Islet of Langerhans (tissue), 1 donor: ENCODE measurements at regions not wholly inside any gene's neighbourhood (a gene's known extent, or its start where the extent isn't known, plus 50 kb on each side); places are given as distances from the start of the nearest gene placed in this dataset.

Source experiments
- FAIRE-seq: peaks from one replicate; lab custom pipeline; 2011; peaks lifted over from hg19 to GRCh38; lab: Jason Lieb, UNC

DNA sequence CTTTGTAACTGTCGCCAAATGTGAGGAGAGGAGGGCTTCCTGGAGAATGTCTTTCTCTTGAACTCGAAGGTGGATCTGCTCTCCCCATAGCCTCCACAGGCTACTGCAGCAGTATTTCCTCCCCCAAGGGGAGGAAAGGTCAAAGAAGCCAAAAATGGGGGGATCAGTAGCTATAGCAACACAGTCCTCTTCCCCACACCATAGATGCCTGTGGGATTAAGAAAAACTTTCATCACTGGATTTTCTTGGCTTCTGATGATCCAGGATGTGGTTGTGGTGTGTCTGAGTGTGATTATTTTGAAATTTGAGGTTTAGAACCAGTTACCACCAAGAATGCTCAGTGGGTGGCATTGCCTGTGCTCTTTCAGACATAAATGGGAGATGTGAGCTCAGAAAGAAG is 140.1 kb upstream of the SPACA1 start:
- FAIRE-seq = no peak

DNA sequence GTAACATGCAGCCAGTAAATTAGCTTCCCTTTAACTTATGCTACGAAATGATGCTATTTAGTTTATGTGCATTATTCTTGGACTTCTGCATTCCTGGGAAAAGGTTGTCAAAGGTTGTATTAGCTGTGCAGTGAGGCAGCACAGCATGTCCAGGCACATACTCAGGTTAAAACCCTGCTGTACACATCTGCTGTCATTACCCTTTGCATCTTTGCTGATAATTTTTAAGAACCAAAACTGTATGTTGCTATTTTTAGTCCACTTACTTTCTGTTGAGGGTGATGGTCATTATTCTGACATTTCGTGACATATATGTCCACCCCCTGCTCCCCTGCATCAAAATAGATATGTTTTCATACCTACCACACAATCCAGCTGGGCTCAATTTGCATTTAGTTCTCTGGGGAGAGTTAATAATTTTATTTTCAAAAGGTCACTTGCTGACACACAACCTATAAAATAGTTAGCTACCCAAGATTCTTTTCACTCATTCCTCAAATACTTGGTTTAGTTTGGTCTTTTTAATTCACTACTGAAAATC is 142.5 kb upstream of the SPACA1 start:
- FAIRE-seq = no peak

DNA sequence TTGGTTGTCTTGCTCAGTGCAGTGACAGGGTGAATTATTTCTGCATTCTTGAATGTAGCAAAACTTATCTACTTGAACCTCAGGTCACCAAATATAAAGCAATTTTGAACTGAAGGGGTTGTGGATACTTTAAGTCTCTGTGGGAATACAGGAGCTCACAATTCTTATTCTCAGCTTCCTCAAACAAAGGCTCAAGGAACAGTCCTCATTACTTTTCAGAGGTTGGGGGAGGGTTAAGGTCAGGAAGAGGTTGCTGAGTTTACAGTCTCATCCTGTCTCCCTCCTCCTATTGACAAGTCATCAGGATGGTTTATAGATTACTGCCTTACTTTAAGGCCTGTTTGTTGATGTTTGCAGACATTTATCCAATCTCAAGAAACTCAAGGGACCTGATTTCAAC is 143.6 kb upstream of the SPACA1 start:
- FAIRE-seq = no peak

DNA sequence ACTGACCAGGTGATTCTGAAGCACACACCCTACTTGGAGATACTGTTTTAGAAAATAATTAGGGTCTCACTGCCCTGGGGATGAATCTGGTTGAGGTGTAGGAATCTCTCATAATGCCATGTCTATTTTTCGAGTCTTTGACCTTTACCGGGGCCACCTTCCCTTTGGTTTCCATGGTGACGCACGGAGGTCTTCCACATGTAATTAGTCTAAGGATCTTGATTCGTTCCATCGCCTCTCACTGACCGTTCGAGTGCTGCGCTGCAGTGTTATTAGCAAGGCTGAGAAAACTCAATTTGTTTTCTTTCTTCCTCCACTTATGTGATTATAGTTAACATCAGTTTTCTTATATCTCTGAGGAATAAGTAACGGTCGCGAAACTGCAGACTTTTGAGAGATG is 144.3 kb upstream of the SPACA1 start:
- no peak for FAIRE-seq

DNA sequence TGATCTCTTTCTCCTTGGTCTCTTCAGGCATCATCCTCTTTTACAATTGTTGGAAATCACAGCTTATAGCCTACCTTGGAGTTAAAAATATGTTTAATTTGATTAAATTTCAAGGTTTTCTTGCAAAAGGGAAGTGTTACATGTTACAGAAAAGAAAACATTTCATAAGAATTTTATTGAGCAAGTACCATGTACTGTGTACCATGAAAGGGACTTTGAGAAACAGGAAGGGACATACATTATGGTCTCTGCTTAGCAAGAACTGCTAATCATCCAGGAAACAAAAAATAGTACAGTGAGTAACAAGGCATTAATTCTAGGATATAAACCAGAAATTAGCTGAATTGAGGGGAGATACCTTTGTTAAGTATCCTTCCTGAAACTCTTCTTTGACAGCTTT is 145.3 kb upstream of the SPACA1 start:
- FAIRE-seq = no peak

DNA sequence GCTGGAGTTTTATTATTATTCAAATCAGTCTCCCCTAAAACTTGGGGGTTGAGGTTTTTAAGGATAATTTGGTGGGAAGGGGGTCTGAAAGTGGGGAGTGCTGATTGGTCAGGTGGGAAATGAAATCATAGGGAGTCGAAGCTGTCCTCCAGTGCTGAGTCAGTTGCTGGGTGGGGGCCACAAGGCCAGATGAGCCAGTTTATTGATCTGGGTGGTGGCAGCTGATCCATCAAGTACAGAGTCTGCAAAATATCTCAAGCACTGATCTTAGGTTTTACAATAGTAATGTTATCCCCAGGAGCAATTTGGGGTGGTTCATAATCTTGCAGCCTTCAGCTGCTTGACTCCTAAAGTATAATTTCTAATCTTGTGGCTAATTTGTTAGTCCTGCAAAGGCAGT is 146.0 kb upstream of the SPACA1 start:
- no peak for FAIRE-seq

DNA sequence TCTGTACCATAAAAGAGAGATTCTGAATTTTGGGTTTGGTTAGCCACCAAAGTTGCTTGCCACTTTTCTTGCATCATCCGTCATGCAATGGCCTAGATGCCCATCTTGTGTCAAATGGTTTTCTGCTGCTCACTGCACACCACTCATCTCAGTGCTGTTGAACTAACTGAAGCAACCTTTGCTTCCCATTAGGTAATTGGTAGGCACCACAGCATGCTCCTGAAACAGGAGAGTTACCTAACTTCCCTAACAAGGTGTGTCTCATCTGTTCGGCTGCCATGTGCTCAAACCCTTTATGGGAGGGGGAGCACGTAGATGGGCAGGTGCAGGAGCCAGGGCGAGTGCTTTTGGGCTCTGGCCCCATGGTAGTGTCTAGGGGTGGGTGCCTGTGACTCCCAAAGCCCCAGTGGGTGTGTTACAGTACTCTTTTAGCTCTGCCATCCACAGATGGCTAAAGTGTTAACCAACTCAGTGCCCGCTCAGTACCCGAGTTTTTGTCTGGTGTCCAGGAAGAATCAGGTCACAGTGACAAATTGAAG is 147.4 kb upstream of the SPACA1 start:
- no peak for FAIRE-seq

DNA sequence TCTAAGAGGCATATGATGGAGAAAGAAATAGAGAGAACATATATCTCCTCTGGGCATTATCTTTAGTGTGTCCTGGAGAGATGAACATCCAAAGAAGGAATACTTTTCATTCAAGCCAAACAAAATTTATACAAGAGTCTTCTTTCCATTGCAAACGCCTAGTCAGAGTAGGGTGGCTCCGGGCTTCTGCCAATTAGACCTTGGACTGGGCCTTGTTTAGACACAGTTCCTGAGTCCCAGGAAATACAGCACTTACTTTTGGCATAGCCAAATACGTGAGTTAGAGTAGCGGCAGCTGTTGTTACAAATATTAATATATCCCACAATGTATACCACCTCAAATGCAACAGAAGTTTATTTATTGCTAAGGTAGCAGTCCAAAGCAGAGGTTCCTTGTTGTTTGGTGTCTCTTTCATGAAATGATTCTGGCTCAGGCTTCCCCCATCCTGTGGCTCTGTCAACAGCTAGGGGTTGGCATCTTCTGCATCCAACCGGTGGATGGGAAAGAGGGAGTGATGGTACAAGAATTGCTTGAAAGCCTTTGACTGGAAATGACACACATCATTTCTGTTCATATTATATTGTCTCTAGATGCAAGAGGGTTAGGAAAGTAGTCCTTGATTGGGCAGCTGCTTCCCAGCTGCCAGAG is 148.0 kb upstream of the SPACA1 start:
- FAIRE-seq = no peak

DNA sequence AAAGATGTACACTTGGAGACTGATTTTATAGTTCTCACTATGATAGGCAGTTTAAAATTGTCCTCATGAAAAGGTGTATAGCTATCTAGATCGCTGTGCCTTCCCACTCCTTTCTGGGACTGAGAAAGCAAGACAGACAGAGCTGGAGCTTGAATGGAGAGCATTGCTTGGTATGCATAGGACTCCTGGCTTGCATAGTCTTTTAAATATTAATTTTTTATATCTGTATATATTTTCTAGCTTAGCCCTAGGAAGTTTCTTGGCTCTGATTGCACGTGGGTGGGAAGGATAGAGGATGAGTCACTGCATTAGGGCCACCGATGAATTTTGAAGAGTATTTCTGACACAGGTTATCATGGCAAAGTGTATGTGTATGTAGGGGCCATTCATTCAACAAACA is 150.0 kb upstream of the SPACA1 start:
- no peak for FAIRE-seq

DNA sequence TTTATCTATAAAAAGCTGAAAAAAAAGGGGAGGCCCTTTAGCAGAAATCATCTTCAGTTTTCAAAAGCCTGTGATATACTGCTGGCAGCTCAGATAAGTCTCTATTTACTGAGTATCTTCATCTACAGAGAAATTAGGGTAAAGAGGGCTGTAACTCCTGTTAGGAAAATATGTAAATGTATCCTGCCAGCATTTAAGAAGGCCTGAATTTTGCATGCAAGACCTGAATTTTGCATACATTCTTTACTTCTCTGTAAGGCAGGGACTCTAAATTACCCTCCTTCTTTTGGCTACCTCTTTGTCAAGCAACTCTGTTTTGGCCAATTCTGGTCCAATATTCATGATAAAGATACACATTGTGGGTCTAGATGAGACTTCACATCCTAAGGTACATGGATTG is 150.6 kb upstream of the SPACA1 start:
- FAIRE-seq = no peak

DNA sequence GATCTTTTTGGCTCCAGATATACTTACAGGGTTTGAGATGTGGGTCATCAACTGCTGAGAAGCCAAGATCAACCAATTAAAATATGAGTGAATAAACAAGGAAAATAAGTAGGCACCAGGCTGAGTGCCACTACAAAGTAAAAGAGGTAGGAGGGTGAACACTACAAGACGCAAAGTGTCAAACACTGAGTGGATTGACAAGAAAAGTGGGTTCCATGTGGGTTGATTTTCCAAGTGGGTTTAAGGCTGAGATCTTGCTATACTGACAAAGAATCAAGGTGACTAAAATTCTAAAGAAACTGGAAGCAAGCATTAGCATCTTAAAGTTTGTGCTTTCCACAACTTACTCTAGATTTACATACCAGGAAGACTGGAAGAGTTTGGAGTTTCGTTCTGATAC is 160.4 kb upstream of the SPACA1 start:
- FAIRE-seq = no peak

DNA sequence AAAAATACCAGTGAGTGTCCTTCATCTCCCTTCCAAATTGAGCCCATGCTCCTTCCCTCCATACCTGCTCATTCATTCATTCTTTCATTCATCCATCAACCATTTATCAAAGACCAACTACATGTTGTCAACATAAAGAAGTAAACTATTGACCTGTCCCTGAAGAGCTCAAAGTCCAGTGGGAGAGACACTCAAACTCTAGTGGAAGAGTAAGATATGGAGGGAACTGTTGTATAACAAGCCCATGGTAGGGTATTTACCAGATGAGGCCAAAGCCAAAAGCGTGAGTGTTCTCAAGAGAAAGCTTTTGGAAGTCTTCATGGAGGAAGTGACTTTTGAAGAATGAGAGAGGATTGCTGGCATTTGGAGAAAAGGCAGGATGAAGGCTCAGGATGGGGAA is 163.4 kb upstream of the SPACA1 start:
- FAIRE-seq = no peak

DNA sequence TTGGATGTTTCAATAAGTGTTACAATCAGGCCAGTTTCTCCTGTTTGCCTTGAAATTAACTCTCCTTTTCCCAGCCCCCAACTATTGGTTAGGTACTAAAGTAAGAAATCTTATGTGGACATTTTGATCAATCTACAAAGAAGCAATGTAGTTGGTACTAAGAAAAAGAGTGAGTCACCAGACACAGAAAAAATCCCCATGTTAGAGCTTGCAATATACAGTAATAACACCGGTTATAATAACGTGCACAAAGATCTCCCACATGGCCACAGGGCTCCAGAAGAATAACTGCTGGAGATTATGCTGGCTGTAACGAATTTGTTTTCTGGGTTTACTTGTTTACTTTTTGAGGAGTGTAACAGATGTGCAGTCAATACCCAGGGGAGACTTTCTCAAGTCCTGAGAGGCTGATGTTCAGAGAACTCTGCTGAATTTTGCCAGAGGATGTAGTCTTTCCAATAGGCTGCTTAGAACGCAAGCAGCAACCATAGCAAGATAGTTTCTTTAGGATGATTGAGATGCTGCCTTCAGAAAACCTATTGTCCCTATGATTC is 166.2 kb upstream of the SPACA1 start:
- FAIRE-seq = no peak

DNA sequence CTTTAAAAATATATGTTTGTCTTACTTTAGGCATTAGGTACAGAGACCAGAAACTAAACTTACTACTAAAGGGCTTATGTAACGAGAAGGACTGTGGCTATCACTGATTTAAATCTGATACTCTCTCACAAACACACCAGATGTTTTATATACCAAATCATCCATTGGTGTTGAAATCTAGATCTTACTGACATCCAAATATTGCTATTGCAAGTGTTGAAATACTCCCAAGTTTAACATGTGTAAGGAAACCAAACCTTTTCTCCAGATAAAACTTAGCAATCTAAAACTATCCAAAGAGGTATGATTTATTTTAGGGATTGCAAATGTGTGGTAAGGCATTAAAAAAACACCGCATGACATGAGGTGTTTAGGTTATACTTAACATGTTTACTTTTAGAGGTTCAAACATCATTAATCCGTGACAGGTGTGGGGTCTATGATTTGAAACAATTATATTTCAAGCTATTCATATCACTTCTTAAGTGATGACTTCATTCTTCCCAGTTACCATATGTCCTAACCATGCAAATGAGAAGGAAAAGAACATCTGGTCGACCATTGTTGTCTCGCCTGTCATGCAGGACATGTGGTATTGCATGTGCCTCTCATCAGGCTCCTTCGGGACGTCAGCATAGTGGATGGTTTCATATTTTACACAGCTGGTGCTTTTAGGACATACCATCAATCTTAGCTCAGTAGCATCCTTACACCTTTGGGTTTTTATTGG is 168.3 kb upstream of the SPACA1 start:
- FAIRE-seq = no peak

DNA sequence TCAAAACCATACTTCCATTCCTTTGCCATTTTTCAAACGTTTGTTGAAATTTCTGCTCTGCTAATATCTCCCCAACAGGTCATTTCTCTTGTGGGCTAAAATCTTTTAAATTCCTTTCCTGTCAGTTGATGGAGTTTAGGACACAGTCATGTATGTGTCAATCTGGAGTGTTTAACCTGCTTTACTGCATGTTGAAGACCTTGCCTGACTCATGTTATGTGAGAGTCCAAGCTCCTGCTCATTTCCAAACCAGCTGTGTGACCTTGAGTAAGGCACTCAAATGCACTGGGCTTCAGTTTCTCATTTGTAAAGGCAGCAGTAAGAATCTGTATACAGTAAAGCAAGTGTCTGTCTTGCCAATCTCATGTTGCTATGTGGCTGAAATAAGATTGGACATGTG is 171.9 kb upstream of the SPACA1 start:
- no peak for FAIRE-seq

DNA sequence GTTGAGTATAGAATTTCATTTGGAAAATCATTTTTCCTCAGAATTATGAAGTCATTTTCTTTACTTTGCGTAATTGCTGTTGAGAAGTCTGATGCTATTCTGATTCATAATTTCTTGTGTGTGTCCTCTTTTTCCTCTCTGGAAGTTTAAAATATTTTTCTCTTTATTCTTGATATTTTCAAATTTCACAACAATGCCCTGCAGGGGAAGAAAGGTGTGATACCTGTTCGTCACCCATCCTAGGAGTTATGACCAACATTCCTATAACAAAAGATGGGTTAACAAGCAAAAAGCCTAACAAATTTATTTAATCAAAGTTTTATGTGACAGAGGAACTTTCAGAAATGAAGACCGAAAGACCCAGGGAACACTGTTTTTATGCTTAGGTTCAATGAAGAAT is 171.5 kb upstream of the AKIRIN2 start:
- FAIRE-seq = no peak

DNA sequence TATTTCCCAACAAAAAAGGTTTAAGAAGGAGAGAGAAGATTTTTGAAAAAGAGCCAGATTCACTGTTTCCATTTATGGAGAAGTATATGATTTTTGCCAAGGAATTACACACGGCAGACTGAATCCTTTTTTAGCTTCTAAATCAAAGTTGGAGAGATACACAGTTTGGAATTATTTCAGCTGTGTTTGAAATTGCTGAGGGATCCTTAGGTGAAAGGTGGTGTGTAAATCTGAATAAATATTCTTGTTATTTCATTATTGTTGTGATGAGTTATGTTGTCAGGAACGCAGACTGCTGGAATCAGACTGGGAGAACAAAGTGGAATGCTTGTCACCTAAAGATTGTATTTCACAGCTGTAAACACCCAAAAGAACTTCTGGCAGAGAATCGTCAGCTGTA is 168.5 kb upstream of the AKIRIN2 start:
- no peak for FAIRE-seq

DNA sequence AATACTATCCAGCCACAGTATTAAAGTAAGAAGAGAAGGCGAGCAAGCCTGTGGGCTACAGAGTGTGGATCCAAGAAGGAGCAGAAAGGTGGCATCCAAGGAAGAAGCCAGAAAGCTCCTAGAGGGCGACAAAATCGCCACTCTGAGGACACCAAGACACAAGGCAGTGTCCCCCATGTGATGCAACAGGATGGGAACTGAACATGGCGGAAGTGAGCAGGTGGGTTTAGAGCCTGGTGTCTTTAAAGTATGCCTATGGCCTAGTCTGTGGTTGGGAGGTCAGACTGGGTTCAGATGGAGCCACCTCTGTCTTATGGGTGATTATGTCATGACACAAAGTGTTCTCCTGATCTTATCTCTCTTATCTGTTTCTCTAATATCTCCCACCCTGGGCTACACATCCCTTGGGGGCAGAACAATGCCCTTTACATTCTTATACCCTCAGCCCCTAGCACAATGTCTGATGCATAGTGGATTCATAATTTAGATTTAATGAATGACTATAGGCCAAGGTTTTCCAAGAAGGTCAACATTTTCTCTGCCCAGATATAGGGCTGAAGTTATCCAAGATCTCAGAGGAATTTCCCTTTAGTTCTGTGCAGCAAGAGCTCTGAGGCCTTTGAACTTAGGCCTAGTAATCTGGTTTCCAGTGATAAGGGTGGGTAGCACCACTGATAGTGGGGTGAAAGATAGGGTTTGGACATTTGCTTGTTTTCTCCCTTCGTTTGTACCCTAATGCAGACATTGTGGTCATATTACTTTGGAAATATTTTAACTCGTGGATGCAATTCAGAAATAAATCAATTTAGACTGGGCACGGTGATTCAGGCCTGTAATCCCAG is 167.3 kb upstream of the AKIRIN2 start:
- no peak for FAIRE-seq

DNA sequence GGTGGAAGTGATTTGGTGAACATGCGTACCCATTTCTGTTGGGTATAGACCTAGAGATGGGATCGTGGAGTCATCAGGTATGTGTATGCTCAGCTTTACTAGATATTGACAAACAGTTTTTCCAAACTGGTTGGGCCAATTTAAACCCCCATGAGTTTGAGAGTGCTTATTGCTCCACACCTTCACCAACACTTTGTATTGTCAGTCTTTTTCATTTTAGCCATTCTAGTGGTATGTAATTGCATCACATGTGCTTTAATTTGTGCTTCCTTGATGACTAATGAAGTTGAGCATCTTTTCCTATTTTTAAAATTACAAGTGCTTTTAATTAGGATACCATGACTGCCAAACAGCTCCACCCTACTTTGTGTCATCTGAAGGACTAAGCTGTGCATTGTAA is 158.9 kb upstream of the AKIRIN2 start:
- no peak for FAIRE-seq

DNA sequence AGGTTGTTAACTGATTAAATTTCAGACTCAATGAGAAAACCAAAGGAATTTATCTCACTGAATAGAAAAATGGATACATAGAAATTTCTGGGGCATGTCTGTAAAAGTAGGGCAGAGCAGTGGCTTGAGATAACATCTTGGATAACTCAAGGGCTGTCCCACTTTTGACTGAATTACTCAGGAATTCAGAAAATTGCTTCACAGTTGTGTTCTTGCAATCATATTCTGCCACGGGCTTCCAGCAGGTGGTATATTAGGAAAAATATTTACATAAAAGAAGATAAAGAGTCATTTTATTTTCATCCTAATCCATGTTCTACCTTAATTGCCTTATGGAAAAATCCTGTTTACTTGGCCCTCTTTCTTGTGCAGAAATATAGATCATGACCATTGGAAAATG is 156.4 kb upstream of the AKIRIN2 start:
- no peak for FAIRE-seq

DNA sequence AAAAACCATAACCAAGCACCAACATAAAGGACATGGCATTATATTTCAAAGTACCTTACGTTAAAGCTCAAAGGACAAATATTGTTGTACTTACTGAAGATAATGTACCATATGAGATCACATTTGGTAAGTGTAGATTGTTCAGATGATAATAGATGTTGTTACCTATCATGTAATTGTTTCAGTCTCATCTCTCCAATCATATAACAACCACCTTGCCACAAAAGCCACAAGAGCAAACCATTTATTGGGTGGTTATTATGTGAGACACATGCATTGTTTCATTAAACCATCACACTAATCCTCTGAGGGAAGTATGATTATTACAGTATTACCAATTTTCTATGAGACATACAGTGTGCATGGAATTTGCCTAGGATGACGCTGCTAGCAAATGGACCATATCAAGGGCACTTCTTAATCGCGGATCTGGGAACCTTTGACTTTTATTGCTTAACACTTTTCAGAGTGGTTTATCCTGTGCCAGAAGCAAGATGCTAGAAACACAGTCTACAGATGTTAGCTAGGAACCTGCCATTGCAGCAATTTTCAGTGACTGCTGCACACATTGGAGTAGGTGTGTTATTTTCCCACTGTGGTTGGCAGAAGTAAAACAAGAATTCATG is 149.8 kb upstream of the AKIRIN2 start:
- no peak for FAIRE-seq

DNA sequence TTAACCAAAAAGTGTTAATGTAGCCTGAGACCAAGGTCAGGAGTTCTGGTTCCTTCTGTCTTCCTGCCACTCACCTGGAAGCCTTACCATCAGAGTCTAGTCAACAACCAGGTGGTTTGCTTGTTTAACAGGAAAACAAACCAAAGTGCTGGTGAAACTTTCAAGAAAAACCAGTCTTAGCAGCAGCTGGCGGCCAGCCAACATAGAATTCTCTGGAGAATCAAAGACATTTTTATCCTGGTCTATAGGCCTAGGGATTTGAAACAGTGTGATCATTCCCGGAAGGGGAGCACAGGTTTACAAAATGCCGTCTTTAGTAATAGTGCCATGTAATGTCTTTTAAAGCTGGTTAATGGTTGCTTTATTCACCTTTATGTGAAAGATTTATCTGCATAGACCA is 146.6 kb upstream of the AKIRIN2 start:
- FAIRE-seq = no peak
